ENCODE measurements at regions not wholly inside any gene's neighbourhood (a gene's known extent, or its start where the extent isn't known, plus 50 kb on each side); places are given as distances from the start of the nearest gene placed in this dataset.

- dilution Hi-C loops (cut with HindIII; ENCODE audit: low sequenced_read_pairs, unreplicated experiment) (no loop called here), in situ Hi-C loops (cut with MboI; ENCODE audit: low sequenced_read_pairs) (no loop called here), intact Hi-C loops (cut with micrococcal nuclease) (no loop called here)
- no peak overlapping the region for H2AFZ ChIP-seq (replicated peaks; ENCODE audit: low read length, poor library complexity)
- no peak overlapping the region for H4K91ac ChIP-seq (ENCODE audit: insufficient read depth, low read depth, low read length)
- no peak overlapping the region for H3K27ac ChIP-seq (ENCODE audit: insufficient read depth, low read length)
- H3K56ac ChIP-seq (ENCODE audit: extremely low read depth, insufficient read depth, low read length): no peak overlapping the region
- ChIA-PET POLR2A (ENCODE audit: unreplicated experiment) (no interaction called here), CTCF (no interaction called here)
- ATAC-seq (ENCODE audit: low read depth): no peak
- H3K4ac ChIP-seq (ENCODE audit: low read depth, low read length): no peak overlapping the region
- no peaks in the 10 kb centered on the region for H3K9me1 ChIP-seq (ENCODE audit: insufficient read depth, low read length)
- no peak overlapping the region for H3K23ac ChIP-seq (ENCODE audit: low read depth, low read length)
- H3K4me3 ChIP-seq (ENCODE audit: insufficient read depth, low read depth, low read length): no peak overlapping the region
- H3K9ac ChIP-seq (ENCODE audit: low read depth, low read length): no peak overlapping the region
- DNase-seq: no peak
- BruUV-seq (replicated peaks): no TSS peak
- H3K27me3 ChIP-seq (ENCODE audit: control insufficient read depth, insufficient read depth, low read length): no peaks in the 10 kb centered on the region
- no peak for TF ChIP-seq FOS (IDR thresholded peaks at IDR 0.05; ENCODE audit: low read depth, low read length)
- TF ChIP-seq BHLHE40 (IDR thresholded peaks at IDR 0.05; ENCODE audit: low read depth, low read length): no peak
- no peak for TF ChIP-seq MAZ (IDR thresholded peaks at IDR 0.05; ENCODE audit: borderline replicate concordance, low read depth, low read length)
- TF ChIP-seq SMC3 (IDR thresholded peaks at IDR 0.05; ENCODE audit: low read depth, low read length): no peak
- no peaks in the 10 kb centered on the region for H4K20me1 ChIP-seq (ENCODE audit: insufficient read depth, low read length)
- H3K79me1 ChIP-seq (ENCODE audit: low read depth in 1 of 2, low read length in 2 of 2): no peaks in the 10 kb centered on the region
- H3K14ac ChIP-seq (replicated peaks; ENCODE audit: low read depth, low read length): no peak overlapping the region
- no peaks in the 10 kb centered on the region for H3K9me3 ChIP-seq (ENCODE audit: control insufficient read depth, insufficient read depth, low read length)
- no peak overlapping the region for H2AK9ac ChIP-seq (replicated peaks; ENCODE audit: low read depth, low read length, poor library complexity)
- no peaks in the 10 kb centered on the region for H3K4me1 ChIP-seq (ENCODE audit: control insufficient read depth, insufficient read depth, low read length)
- H2BK5ac ChIP-seq (ENCODE audit: low read depth, low read length, poor library complexity, severe bottlenecking): no peak overlapping the region
- H2BK120ac ChIP-seq (ENCODE audit: low read depth, low read length): no peak overlapping the region
- no peak overlapping the region for H3K4me2 ChIP-seq (ENCODE audit: low read depth, low read length)
- H3K36me3 ChIP-seq (ENCODE audit: control insufficient read depth, insufficient read depth, low read length): no peaks in the 10 kb centered on the region
- no peak overlapping the region for H3K18ac ChIP-seq (ENCODE audit: low read depth, low read length)
- 47% methylated on average over 2 of the region's 5 CpGs; no CpG with 5 or more reads in 1 of the 2 experiments for WGBS, 2 experiments (ENCODE audit: extremely low coverage in 2 of 2, insufficient read length in 1 of 2)
- H4K8ac ChIP-seq (ENCODE audit: low read depth in 2 of 2, low read length in 2 of 2): no peak overlapping the region
- H2BK15ac ChIP-seq (ENCODE audit: low read depth, low read length): no peak overlapping the region
- no peak overlapping the region for H2AK5ac ChIP-seq (ENCODE audit: low read depth, low read length)
- H4K5ac ChIP-seq (ENCODE audit: low read depth, low read length): no peak overlapping the region
- no peak overlapping the region for H2BK20ac ChIP-seq (ENCODE audit: low read depth, low read length)
Observed at GRCh38 chr11:112730591-112730990, 230.6 kb upstream of the NCAM1 start.
